Kidney (tissue), 13 donors: ENCODE measurements at regions not wholly inside any gene's neighbourhood (a gene's known extent, or its start where the extent isn't known, plus 50 kb on each side); places are given as distances from the start of the nearest gene placed in this dataset.
A peak's percentile ranks its signal among the peaks of the same experiment; 100 is the strongest.

ENCODE experiments used
- DNase-seq, 5 donors: peaks; one replicate each; pipeline ENCODE4 v3.0.0-alpha.2; 2013 to 2020
- FAIRE-seq: peaks from 2 replicates; lab custom pipeline; 2012; peaks lifted over from hg19 to GRCh38; lab: Jason Lieb, UNC
- H3K27ac ChIP-seq, 2 donors: one replicate each; pipeline ENCODE4 v1.7.0; 2013; ENCODE audit warnings: low read depth in 2 of 2, low read length in 2 of 2, inconsistent platforms in 1 of 2
- H3K27me3 ChIP-seq: one replicate; pipeline ENCODE4 v1.7.1; 2013; ENCODE audit warnings: low read length, inconsistent platforms; ENCODE audit not compliant: control insufficient read depth, insufficient read depth
- H3K36me3 ChIP-seq, 3 donors: one replicate each; pipeline versions ENCODE4 v1.7.0 to v1.7.1; 2013; ENCODE audit warnings: low read length in 3 of 3, control low read depth in 1 of 3, inconsistent platforms in 1 of 3; ENCODE audit not compliant: insufficient read depth in 3 of 3, control insufficient read depth in 2 of 3
- H3K4me1 ChIP-seq, 3 donors: one replicate each; pipeline versions ENCODE4 v1.7.0 to v1.7.1; 2013; ENCODE audit warnings: low read length in 3 of 3, inconsistent platforms in 1 of 3, low read depth in 1 of 3; ENCODE audit not compliant: control insufficient read depth in 2 of 3, insufficient read depth in 2 of 3
- H3K4me3 ChIP-seq, 3 donors: one replicate each; pipeline versions ENCODE4 v1.7.0 to v1.8.1; 2013; ENCODE audit warnings: low read length in 3 of 3, control low read depth in 1 of 3, inconsistent platforms in 1 of 3
- H3K9ac ChIP-seq, 3 donors: one replicate each; pipeline versions ENCODE4 v1.7.0 to v1.7.1; 2013; ENCODE audit warnings: low read length in 3 of 3, control low read depth in 1 of 3, inconsistent platforms in 1 of 3
- H3K9me3 ChIP-seq, 3 donors: one replicate each; pipeline versions ENCODE4 v1.7.0 to v1.7.1; 2013; ENCODE audit warnings: low read length in 3 of 3, control low read depth in 1 of 3, inconsistent platforms in 1 of 3; ENCODE audit not compliant: control insufficient read depth in 2 of 3, insufficient read depth in 1 of 3
- CTCF ChIP-seq: IDR thresholded peaks from 3 replicates; pipeline ENCODE4 v1.5.1; 2012; ENCODE audit warnings: mild to moderate bottlenecking, moderate library complexity, borderline replicate concordance; ENCODE audit not compliant: insufficient read depth; ENCODE audit errors: extremely low read depth
- intact Hi-C: fragments of 100-400 bp; cut with DNase I; formaldehyde crosslinking; loops from one replicate; pipeline ENCODE4 v1.11.1; 2022
- donor health status: control.
- donor health status: control.
- donor health status: control.
- donor health status: control.
- donor health status: control.
- donor health status: DM: yes; HTN: yes; CAD: no.
- donor health status: Normal renal cell carcinoma (clear cell type).

- H3K27ac ChIP-seq: no peak overlapping the region
- no peak for TF ChIP-seq CTCF
- no peaks in the 10 kb centered on the region for H3K27me3 ChIP-seq
- FAIRE-seq (no peak), DNase-seq (peak in 1 of 5 donors; percentile 16)
- H3K9ac ChIP-seq: no peak overlapping the region
- no peaks in the 10 kb centered on the region for H3K36me3 ChIP-seq
- no peak overlapping the region for H3K4me3 ChIP-seq
- no peaks in the 10 kb centered on the region for H3K4me1 ChIP-seq
- H3K9me3 ChIP-seq: no peaks in the 10 kb centered on the region
- intact Hi-C loops: no loop called here
Measured at GRCh38 chr1:36590771-36591170, 108.1 kb upstream of the CSF3R start.

GRCh38 chr1:36590264-36590663 lies 107.6 kb upstream of the CSF3R start:
- TF ChIP-seq CTCF: no peak

DNA sequence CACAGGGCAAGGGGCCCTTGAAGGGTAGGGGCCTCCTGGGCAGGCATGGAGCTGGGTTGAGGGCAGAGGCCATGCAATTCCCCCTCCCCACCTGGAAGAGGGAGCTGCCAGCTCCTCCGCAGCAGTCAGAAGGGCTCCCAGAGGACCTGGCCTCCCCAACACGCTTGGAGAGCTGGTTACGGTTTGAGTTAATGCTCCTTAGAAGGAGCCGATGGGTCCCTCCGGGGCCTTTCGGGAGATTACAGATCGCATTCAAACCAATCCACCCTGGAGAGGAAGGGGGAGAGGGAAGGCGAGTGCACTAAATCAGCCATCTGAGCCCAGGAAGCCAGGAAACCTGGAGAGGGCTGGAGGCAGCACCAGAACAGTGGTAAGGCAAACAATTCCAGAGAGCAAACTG lies 106.3 kb upstream of the CSF3R start:
- no peaks in the 10 kb centered on the region for H3K27me3 ChIP-seq
- no peak for TF ChIP-seq CTCF

More at GRCh38 chr1:36590264-36590663, 107.6 kb upstream of the CSF3R start:
- no peak for DNase-seq
- FAIRE-seq: no peak
- Histone ChIP-seq H3K4me1 (no peaks in the 10 kb centered on the region), H3K9me3 (no peaks in the 10 kb centered on the region), H3K27me3 (no peaks in the 10 kb centered on the region), H3K9ac (no peak overlapping the region), H3K27ac (no peak overlapping the region), H3K36me3 (no peaks in the 10 kb centered on the region), H3K4me3 (no peak overlapping the region)
- intact Hi-C loops: no loop called here

More for the DNA sequence above, 106.3 kb upstream of the CSF3R start:
- Histone ChIP-seq H3K27ac (no peak overlapping the region), H3K9ac (no peak overlapping the region), H3K9me3 (no peaks in the 10 kb centered on the region), H3K4me3 (no peak overlapping the region), H3K36me3 (no peaks in the 10 kb centered on the region), H3K4me1 (no peaks in the 10 kb centered on the region)
- DNase-seq (peak in 3 of 5 donors; percentile 12 to 28 (median 22)), FAIRE-seq (no peak)
- intact Hi-C loops: no loop called here
